Sigmoid colon (tissue), 4 donors: ENCODE measurements at regions not wholly inside any gene's neighbourhood (a gene's known extent, or its start where the extent isn't known, plus 50 kb on each side); places are given as distances from the start of the nearest gene placed in this dataset.

ENCODE experiments used
- POLR2AphosphoS5 ChIP-seq, 4 donors: sonication (generic); formaldehyde crosslinking; IDR thresholded peaks; one replicate each; pipeline ENCODE4 v1.6.1; 2017; ENCODE audit warnings: antibody characterized with exemption in 4 of 4
- TF ChIP-seq, protein P1 (sequence below), 4 experiments: fragments of 450-650 bp in 3 of 4; fragments of 200-600 bp in 1 of 4; IDR thresholded peaks; one replicate each; pipeline ENCODE4 v1.5.1; 2016 to 2019; ENCODE audit warnings: antibody characterized with exemption in 4 of 4, mild to moderate bottlenecking in 3 of 4, moderate library complexity in 2 of 4

DNA sequence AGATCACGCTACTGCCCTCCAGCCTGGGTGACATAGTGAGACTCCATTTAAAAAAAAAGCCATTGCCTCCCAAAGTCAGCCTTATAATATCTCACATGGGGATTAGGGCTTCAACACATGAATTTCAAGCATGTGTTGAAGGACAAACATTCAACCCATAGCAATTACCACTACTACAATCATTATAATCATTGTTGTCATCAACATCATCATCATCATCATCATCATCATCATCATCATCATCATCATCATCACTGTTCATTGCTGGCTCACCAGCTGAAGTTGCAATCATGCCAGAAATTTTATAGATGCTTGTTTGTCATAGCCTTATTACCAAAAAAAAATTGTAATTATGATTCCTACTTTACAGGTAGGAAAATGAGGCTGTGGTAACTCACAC, 762.9 kb downstream of the METTL15 start:
- TF ChIP-seq, protein P1, sequence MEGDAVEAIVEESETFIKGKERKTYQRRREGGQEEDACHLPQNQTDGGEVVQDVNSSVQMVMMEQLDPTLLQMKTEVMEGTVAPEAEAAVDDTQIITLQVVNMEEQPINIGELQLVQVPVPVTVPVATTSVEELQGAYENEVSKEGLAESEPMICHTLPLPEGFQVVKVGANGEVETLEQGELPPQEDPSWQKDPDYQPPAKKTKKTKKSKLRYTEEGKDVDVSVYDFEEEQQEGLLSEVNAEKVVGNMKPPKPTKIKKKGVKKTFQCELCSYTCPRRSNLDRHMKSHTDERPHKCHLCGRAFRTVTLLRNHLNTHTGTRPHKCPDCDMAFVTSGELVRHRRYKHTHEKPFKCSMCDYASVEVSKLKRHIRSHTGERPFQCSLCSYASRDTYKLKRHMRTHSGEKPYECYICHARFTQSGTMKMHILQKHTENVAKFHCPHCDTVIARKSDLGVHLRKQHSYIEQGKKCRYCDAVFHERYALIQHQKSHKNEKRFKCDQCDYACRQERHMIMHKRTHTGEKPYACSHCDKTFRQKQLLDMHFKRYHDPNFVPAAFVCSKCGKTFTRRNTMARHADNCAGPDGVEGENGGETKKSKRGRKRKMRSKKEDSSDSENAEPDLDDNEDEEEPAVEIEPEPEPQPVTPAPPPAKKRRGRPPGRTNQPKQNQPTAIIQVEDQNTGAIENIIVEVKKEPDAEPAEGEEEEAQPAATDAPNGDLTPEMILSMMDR (IDR thresholded peaks at IDR 0.05), result no peak
- TF ChIP-seq POLR2AphosphoS5 (IDR thresholded peaks at IDR 0.05), result no peak
